Kidney epithelial cell (primary cell): ENCODE measurements at regions not wholly inside any gene's neighbourhood (a gene's known extent, or its start where the extent isn't known, plus 50 kb on each side); places are given as distances from the start of the nearest gene placed in this dataset.

Experiments used
- DNase-seq: peaks from one replicate; pipeline ENCODE4 v3.0.0-alpha.2; 2010; ENCODE audit warnings: low read depth
- H3K27me3 ChIP-seq: 2 replicates; pipeline ENCODE4 v1.6.0; 2011; ENCODE audit warnings: low read length; ENCODE audit not compliant: control insufficient read depth, insufficient read depth
- H3K36me3 ChIP-seq: 2 replicates; pipeline ENCODE4 v1.5.1; 2011; ENCODE audit warnings: low read length; ENCODE audit not compliant: control insufficient read depth, insufficient read depth
- H3K4me3 ChIP-seq: 2 replicates; pipeline ENCODE4 v1.5.1; 2011; ENCODE audit warnings: low read depth, mild to moderate bottlenecking, control low read depth, low read length
- CTCF ChIP-seq: IDR thresholded peaks from 2 replicates; pipeline ENCODE4 v1.5.1; 2011; ENCODE audit warnings: mild to moderate bottlenecking, moderate library complexity, low read length, control low read depth, inconsistent platforms; ENCODE audit not compliant: insufficient read depth, poor library complexity, severe bottlenecking

DNA sequence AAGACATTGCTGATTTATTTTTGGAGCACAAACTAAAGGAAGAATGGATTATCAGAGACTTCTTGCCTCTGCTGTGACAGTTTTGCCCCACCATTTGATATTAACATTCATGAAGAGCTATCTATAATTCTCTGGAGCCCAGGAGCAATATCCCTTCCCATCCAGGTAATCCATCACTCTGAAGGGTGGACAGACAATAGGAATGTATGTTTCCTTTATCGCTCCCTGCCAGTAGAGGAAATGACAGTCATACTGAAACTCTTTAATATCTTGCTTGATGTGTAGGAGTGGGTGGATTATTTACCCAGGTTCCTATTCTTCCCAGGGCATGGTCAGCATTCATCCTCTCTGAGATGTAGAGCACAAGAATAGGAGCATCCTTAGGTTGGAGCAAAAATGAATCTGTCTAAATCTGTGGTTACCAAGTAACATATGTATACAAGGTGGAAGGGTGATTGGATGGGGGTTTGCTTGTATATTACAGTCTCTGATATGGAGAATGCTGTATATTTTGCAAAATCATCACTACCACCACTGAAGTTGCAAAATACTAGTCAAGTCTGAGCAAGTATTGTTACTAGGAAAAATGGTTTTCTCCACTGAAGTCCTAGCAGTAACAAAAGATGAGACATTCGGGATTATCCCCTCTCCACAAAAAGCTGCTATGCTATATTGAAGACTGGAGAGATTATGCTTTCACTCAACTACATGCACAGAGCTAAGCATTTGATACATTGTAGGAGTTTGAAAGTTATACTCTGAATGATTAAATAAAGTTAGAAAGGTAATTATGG is 151.6 kb downstream of the CBLL2 start:
- Histone ChIP-seq H3K36me3 (no peaks in the 10 kb centered on the region), H3K27me3 (no peaks in the 10 kb centered on the region), H3K4me3 (no peak overlapping the region)
- TF ChIP-seq CTCF, result no peak
- no peak for DNase-seq

DNA sequence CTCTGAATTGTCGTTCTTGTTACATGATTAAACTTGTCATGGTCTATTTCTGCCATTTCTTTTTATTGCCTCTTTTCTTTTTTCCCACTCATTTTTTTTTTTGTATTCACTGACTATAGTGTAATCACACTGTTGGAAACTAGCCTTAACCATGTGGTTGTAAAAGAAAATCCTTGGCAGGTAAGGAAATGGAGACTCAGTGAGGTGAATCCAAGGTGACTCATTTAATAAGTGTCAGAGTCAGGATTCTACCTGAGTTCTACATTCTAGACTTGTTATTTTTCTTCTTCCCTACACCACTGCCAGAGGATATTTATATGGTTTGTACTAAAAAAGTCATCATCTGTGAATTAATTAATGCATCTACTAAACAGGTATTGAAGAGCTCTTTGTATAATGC is 152.2 kb downstream of the CBLL2 start:
- H3K4me3 ChIP-seq, result no peak overlapping the region
- H3K36me3 ChIP-seq, result no peaks in the 10 kb centered on the region
- no peak for TF ChIP-seq CTCF
- H3K27me3 ChIP-seq, result no peaks in the 10 kb centered on the region
- no peak for DNase-seq

DNA sequence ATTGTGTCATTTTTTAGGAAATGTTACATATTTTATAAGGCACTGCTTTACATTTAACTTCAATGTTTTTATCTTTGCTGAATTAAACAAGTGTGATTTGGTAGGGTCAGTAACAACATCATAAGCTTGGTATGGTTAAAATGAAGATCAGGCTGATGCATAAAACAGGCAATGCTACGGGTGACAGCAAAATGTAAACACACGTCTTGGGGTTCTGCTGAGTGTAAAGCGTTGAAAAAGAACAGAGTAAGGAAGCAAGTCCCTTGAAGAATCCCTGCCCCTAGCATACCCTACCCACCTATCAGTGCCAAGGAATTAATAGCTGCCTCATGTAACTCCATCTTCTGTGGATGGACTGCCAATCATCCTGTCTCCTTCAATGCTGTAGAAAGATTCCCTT is 157.0 kb downstream of the CBLL2 start:
- no peak for DNase-seq
- Histone ChIP-seq H3K36me3 (no peaks in the 10 kb centered on the region), H3K4me3 (no peak overlapping the region), H3K27me3 (no peaks in the 10 kb centered on the region)
- TF ChIP-seq CTCF, result no peak

DNA sequence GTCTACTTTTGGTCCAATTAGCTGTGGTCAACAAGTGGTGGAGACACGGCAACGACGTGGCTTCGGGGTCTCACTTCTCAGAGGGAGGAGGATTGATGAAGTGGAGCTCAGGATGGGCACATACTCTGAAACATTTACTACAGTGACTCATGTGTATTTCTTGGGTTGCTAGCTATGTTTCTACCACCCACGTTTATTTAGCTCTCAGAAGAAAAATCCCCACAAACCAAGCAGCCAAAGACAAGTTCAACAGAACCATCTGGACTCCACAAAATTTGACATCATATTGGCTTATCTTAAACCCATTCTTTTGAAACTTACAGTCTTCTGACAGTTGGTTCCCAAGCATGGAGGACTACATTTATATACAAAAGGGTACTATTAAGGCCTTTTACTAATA is 158.0 kb downstream of the CBLL2 start:
- DNase-seq, result no peak
- no peak for TF ChIP-seq CTCF

DNA sequence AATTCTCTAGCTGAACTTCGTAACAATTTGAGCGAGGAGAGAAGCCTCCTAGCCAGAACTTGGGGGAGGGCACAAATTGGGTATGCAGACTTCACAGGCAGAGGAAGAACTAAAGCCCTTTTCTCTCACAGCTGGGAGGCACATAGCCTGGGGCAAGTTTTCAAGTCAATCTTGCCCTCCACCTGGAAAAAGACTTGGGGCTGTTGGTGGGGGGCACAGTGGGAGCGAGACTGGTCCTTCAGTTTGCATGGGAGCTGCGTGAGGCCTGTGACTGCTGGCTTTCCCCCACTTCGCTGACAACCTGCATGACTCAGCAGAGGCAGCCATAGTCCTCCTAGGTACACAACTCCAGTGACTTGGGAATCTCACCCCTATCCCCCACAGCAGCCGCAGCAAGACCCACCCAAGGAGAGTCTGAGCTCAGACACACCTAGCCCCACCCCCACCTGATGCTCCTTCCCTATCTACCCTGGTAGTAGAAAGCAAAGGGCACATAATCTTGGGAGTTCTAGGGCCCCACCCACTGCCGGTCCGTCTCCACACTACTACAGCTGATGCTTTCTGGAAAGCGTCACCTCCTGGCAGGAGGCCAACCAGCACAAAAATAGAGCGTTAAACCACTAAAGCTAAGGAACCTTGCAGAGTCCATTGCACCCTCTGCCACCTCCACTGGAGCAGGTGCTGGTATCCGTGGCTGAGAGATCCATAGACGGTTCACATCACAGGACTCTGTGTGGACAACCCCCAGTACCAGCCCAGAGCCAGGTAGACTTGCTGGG is 160.8 kb downstream of the CBLL2 start:
- DNase-seq, result no peak
- TF ChIP-seq CTCF, result no peak
- Histone ChIP-seq H3K36me3 (no peaks in the 10 kb centered on the region), H3K4me3 (no peak overlapping the region), H3K27me3 (no peaks in the 10 kb centered on the region)

More for the DNA sequence above, 158.0 kb downstream of the CBLL2 start:
- no peaks in the 10 kb centered on the region for H3K36me3 ChIP-seq
- H3K27me3 ChIP-seq, result no peaks in the 10 kb centered on the region
- no peak overlapping the region for H3K4me3 ChIP-seq
